CD4-positive, alpha-beta T cell treated with Interleukin-15 for 4 hours (primary cell): ENCODE measurements at regions not wholly inside any gene's neighbourhood (a gene's known extent, or its start where the extent isn't known, plus 50 kb on each side); places are given as distances from the start of the nearest gene placed in this dataset.
"Not testable (repeated sequence)": the region's sequence is repeated elsewhere in the genome, so short reads cannot be mapped to it uniquely, and the experiment has no call there.

ENCODE experiments used
- DNase-seq: peaks from one replicate; pipeline ENCODE4 v3.0.0-alpha.2; 2020; ENCODE audit warnings: low spot score

- no peak for DNase-seq
These were observed 431.0 kb upstream of the SLC30A5 start for GRCh38 chr5:68662804-68663307.

- DNase-seq, result no peak
These were observed 423.8 kb upstream of the SLC30A5 start for GRCh38 chr5:68669864-68670575.

- no peak for DNase-seq
These were observed 420.6 kb upstream of the SLC30A5 start for GRCh38 chr5:68673106-68673822.

- no peak for DNase-seq
These were observed 420.0 kb upstream of the SLC30A5 start for GRCh38 chr5:68673823-68674180.

- no peak for DNase-seq
These were observed 414.8 kb upstream of the SLC30A5 start for GRCh38 chr5:68679041-68679440.

GRCh38 chr5:68680366-68680765, 413.4 kb upstream of the SLC30A5 start:
- DNase-seq, result no peak

- no peak for DNase-seq
These were observed 411.9 kb upstream of the SLC30A5 start for GRCh38 chr5:68681929-68682328.

GRCh38 chr5:68682400-68683160, 411.2 kb upstream of the SLC30A5 start:
- DNase-seq, result no peak

GRCh38 chr5:68683632-68684036, 410.2 kb upstream of the SLC30A5 start:
- DNase-seq, result no peak

- DNase-seq, result no peak
These were observed 408.0 kb upstream of the SLC30A5 start for GRCh38 chr5:68685863-68686262.

- DNase-seq, result no peak
These were observed 405.3 kb upstream of the SLC30A5 start for GRCh38 chr5:68688547-68688946.

GRCh38 chr5:68689010-68689409, 404.8 kb upstream of the SLC30A5 start:
- DNase-seq, result no peak

- DNase-seq, result not testable (repeated sequence)
These were observed 401.9 kb upstream of the SLC30A5 start for GRCh38 chr5:68691874-68692273.

GRCh38 chr5:68698025-68698940, 395.5 kb upstream of the SLC30A5 start:
- no peak for DNase-seq

- no peak for DNase-seq
These were observed 393.8 kb upstream of the SLC30A5 start for GRCh38 chr5:68699966-68700365.

GRCh38 chr5:68707575-68707974, 386.2 kb upstream of the SLC30A5 start:
- no peak for DNase-seq

GRCh38 chr5:68708156-68708841, 385.5 kb upstream of the SLC30A5 start:
- no peak for DNase-seq

- DNase-seq, result no peak
These were observed 385.0 kb upstream of the SLC30A5 start for GRCh38 chr5:68708842-68709170.

- no peak for DNase-seq
These were observed 384.6 kb upstream of the SLC30A5 start for GRCh38 chr5:68709239-68709638.

GRCh38 chr5:68710514-68710913, 383.3 kb upstream of the SLC30A5 start:
- no peak for DNase-seq
